A673 (cell line): ENCODE measurements at regions not wholly inside any gene's neighbourhood (a gene's known extent, or its start where the extent isn't known, plus 50 kb on each side); places are given as distances from the start of the nearest gene placed in this dataset.

ENCODE experiments used
- BruUV-seq: library from RNA; stranded (reverse); fragments of 400-500 nt; replicated peaks from 2 replicates; lab custom pipeline; 2021; lab: Mats Ljungman, UMichigan
- CTCF ChIA-PET: fragments of 300-600 bp; sonication (Branson Sonifier 250); formaldehyde crosslinking; loops from one replicate; lab custom pipeline; 2022; ENCODE audit warnings: antibody characterized with exemption; lab: Charles Lee
- POLR2A ChIA-PET: fragments of 300-600 bp; sonication (Branson Sonifier 250); formaldehyde crosslinking; loops from one replicate; lab custom pipeline; 2022; ENCODE audit warnings: antibody characterized with exemption; ENCODE audit not compliant: low non-redundant PET; lab: Charles Lee
- DNase-seq: peaks from one replicate; pipeline ENCODE4 v3.0.0-alpha.2; 2015; ENCODE audit warnings: low spot score
- H3K27ac ChIP-seq: fragments of 200-600 bp; sonication (generic); 2 replicates; pipeline ENCODE4 v1.5.1; 2016; ENCODE audit warnings: mixed run types, low read depth, mild to moderate bottlenecking, mixed read lengths, antibody characterized with exemption, low read length; ENCODE audit not compliant: poor library complexity, severe bottlenecking
- H3K27me3 ChIP-seq: fragments of 200-600 bp; sonication (generic); replicated peaks from 2 replicates; pipeline ENCODE4 v1.6.1; 2017; ENCODE audit warnings: mixed run types, low read depth, mild to moderate bottlenecking, mixed read lengths, antibody characterized with exemption, low read length; ENCODE audit not compliant: insufficient read depth, poor library complexity
- H3K36me3 ChIP-seq: fragments of 200-600 bp; sonication (generic); 2 replicates; pipeline ENCODE4 v1.6.1; 2016; ENCODE audit warnings: mixed run types, mild to moderate bottlenecking, mixed read lengths, antibody characterized with exemption, low read length; ENCODE audit not compliant: insufficient read depth, poor library complexity, severe bottlenecking
- H3K4me1 ChIP-seq: fragments of 200-600 bp; sonication (generic); 2 replicates; pipeline ENCODE4 v1.6.1; 2017; ENCODE audit warnings: mixed run types, mild to moderate bottlenecking, mixed read lengths, antibody characterized with exemption, low read length; ENCODE audit not compliant: insufficient read depth, poor library complexity, severe bottlenecking
- H3K4me3 ChIP-seq: fragments of 200-600 bp; sonication (generic); 2 replicates; pipeline ENCODE4 v1.5.1; 2016; ENCODE audit warnings: low read depth, mixed run types, mild to moderate bottlenecking, mixed read lengths, low read length; ENCODE audit not compliant: poor library complexity, severe bottlenecking
- H3K9me3 ChIP-seq: fragments of 200-600 bp; sonication (generic); 2 replicates; pipeline ENCODE4 v1.6.1; 2016; ENCODE audit warnings: mixed run types, low read depth, mild to moderate bottlenecking, mixed read lengths, antibody characterized with exemption, low read length; ENCODE audit not compliant: poor library complexity, severe bottlenecking
- EZH2 ChIP-seq: fragments of 200-600 bp; sonication (generic); IDR thresholded peaks from 2 replicates; pipeline ENCODE4 v1.6.1; 2017; ENCODE audit warnings: borderline replicate concordance, low read depth, mild to moderate bottlenecking, mixed read lengths, antibody characterized with exemption, low read length; ENCODE audit not compliant: poor library complexity, severe bottlenecking
- intact Hi-C: fragments of 100-400 bp; cut with micrococcal nuclease; formaldehyde crosslinking; loops from one replicate; pipeline ENCODE4 v1.10.0; 2022; ENCODE audit not compliant: unreplicated experiment
- TF ChIP-seq, protein P1 (sequence below): fragments of 300-800, 200-600 bp; sonication (generic); conservative IDR thresholded peaks from 2 replicates; pipeline ENCODE4 v1.5.1; 2017; ENCODE audit warnings: low read depth, mild to moderate bottlenecking, antibody characterized with exemption, low read length, moderate library complexity, mixed read lengths

DNA sequence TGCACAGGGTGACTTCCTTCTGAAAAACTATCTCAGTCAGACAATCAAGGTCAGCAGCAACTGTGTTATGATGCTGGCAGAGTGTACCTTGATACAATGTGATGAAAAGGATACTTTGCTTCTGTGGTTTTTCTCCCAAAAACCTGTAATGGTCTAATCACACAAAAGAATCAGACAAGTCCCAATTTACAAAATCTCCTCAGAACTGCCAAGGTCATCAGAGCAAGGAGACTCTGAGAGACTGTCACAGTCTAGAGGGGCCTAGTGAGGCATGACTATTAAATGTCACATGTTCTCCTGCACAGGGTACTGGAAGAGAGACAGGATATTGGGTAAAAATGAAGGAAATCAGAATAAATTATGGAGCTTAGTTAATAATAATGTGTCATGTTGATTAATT is 185.4 kb downstream of the ST6GAL2 start:
- no TSS peak for BruUV-seq
- ChIA-PET CTCF (no interaction called here), POLR2A (no interaction called here)
- H3K36me3 ChIP-seq, result no peaks in the 10 kb centered on the region
- peaks cover under 1% of the 10 kb centered on the region for H3K9me3 ChIP-seq
- H3K4me3 ChIP-seq, result no peak overlapping the region
- intact Hi-C loops, result no loop called here
- TF ChIP-seq EZH2, result no peak
- TF ChIP-seq, protein P1, sequence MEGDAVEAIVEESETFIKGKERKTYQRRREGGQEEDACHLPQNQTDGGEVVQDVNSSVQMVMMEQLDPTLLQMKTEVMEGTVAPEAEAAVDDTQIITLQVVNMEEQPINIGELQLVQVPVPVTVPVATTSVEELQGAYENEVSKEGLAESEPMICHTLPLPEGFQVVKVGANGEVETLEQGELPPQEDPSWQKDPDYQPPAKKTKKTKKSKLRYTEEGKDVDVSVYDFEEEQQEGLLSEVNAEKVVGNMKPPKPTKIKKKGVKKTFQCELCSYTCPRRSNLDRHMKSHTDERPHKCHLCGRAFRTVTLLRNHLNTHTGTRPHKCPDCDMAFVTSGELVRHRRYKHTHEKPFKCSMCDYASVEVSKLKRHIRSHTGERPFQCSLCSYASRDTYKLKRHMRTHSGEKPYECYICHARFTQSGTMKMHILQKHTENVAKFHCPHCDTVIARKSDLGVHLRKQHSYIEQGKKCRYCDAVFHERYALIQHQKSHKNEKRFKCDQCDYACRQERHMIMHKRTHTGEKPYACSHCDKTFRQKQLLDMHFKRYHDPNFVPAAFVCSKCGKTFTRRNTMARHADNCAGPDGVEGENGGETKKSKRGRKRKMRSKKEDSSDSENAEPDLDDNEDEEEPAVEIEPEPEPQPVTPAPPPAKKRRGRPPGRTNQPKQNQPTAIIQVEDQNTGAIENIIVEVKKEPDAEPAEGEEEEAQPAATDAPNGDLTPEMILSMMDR, result no peak
- H3K27ac ChIP-seq, result no peak overlapping the region
- no peaks in the 10 kb centered on the region for H3K27me3 ChIP-seq
- H3K4me1 ChIP-seq, result no peaks in the 10 kb centered on the region
- no peak for DNase-seq

GRCh38 chr2:106701203-106702022 is 184.6 kb downstream of the ST6GAL2 start:
- ChIA-PET POLR2A (no interaction called here), CTCF (no interaction called here)
- no peaks in the 10 kb centered on the region for H3K36me3 ChIP-seq
- H3K4me1 ChIP-seq, result no peaks in the 10 kb centered on the region
- TF ChIP-seq, protein P1, result no peak
- TF ChIP-seq EZH2, result no peak
- BruUV-seq, result no TSS peak
- no peak for DNase-seq
- H3K27me3 ChIP-seq, result no peaks in the 10 kb centered on the region
- H3K4me3 ChIP-seq, result no peak overlapping the region
- intact Hi-C loops, result no loop called here
- H3K9me3 ChIP-seq, result no peaks in the 10 kb centered on the region
- no peak overlapping the region for H3K27ac ChIP-seq

- intact Hi-C loops, result no loop called here
- no peak overlapping the region for H3K27ac ChIP-seq
- H3K27me3 ChIP-seq, result no peaks in the 10 kb centered on the region
- no peaks in the 10 kb centered on the region for H3K9me3 ChIP-seq
- CTCF ChIA-PET, result no interaction called here
- DNase-seq, result no peak
- H3K4me1 ChIP-seq, result no peaks in the 10 kb centered on the region
- no peak overlapping the region for H3K4me3 ChIP-seq
- POLR2A ChIA-PET, result no interaction called here
- H3K36me3 ChIP-seq, result no peaks in the 10 kb centered on the region
- no TSS peak for BruUV-seq
- TF ChIP-seq, protein P1, result no peak
- no peak for TF ChIP-seq EZH2
Observed at GRCh38 chr2:106703161-106703560, 182.8 kb downstream of the ST6GAL2 start.
